Fibroblast of lung (primary cell): ENCODE measurements at regions not wholly inside any gene's neighbourhood (a gene's known extent, or its start where the extent isn't known, plus 50 kb on each side); places are given as distances from the start of the nearest gene placed in this dataset.

Source experiments
- CTCF ChIP-seq, 2 donors: IDR thresholded peaks in 1 of 2; conservative IDR thresholded peaks in 1 of 2; 1 replicate in 1 of 2; 2 replicates in 1 of 2; pipeline ENCODE4 v1.5.1; 2011 to 2012; ENCODE audit warnings: low read length in 2 of 2, control low read depth in 1 of 2, inconsistent platforms in 1 of 2, low read depth in 1 of 2, mild to moderate bottlenecking in 1 of 2
- EZH2 ChIP-seq: IDR thresholded peaks from 2 replicates; pipeline ENCODE4 v1.5.1; 2012; ENCODE audit warnings: low read length, control low read depth, mild to moderate bottlenecking; ENCODE audit errors: missing control alignments

GRCh38 chr12:98425859-98426258, 89.5 kb upstream of the TMPO start:
- TF ChIP-seq CTCF (conservative IDR thresholded peaks at IDR 0.05 in 1 of 2, IDR thresholded peaks at IDR 0.05 in 1 of 2; ENCODE audit: low read depth in 1 of 2, low read length in 2 of 2) = no peak
- TF ChIP-seq EZH2 = no peak
